ENCODE measurements at regions not wholly inside any gene's neighbourhood (a gene's known extent, or its start where the extent isn't known, plus 50 kb on each side); places are given as distances from the start of the nearest gene placed in this dataset.

- TF ChIP-seq CTCF (IDR thresholded peaks at IDR 0.05) (no peak), POLR2A (IDR thresholded peaks at IDR 0.05) (no peak), EP300 (IDR thresholded peaks at IDR 0.05) (no peak)
Measured at GRCh38 chrX:13123857-13124345, 79.5 kb upstream of the FAM9C start.
